ENCODE measurements at regions not wholly inside any gene's neighbourhood (a gene's known extent, or its start where the extent isn't known, plus 50 kb on each side); places are given as distances from the start of the nearest gene placed in this dataset.

DNA sequence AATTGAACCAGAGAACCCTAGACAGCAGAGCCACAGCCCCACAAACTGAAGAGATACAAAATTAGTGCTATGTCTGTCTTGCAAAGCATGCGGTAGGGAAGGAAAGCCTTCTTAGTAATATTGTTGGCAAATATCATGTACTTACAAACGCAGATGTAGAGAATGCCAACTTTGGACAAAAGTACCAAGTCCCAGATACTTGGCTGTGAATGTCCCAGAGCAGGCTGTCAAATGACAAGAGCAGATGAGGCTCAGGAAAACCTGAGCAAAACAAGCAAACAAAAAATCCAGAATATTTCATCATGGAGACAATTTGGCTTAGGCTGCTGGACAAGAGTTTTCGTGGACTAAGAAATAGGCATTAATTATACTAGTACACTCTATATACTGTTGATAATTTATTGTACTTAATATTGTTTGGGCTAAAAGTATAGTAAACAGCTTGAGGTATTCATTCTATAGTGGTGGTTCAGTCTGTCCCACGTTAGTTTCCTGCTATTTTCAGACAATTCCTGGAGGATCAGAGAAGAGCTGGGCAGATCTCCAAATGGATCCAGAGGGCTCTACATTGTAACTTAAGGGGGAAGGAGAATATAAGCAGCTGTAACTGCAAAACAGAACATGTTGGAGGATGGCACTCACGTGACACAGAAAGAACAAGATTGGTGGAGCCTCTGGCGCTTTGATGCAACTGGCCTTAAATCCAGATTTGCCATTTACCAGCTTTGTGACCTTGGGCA, 329.8 kb downstream of the ATP23 start:
- Histone ChIP-seq H3K36me3 (replicated peaks in 1 of 2; ENCODE audit: control insufficient read depth in 1 of 2, insufficient read depth in 2 of 2, low read length in 2 of 2) (no peaks in the 10 kb centered on the region), H3K27ac (ENCODE audit: low read depth in 1 of 2, low read length in 2 of 2) (no peak overlapping the region), H3K79me2 (ENCODE audit: insufficient read depth, low read length) (no peaks in the 10 kb centered on the region), H3K4me2 (replicated peaks; ENCODE audit: extremely low read depth, low read length, poor library complexity, severe bottlenecking) (no peak overlapping the region), H3K9ac (ENCODE audit: insufficient read depth, low read length, poor library complexity, severe bottlenecking) (no peak overlapping the region), H3K9me3 (replicated peaks in 1 of 2; ENCODE audit: control insufficient read depth in 1 of 2, insufficient read depth in 1 of 2, low read length in 2 of 2) (peaks cover 0 to under 1% of the 10 kb centered on the region in 2 donors), H3K4me3 (replicated peaks in 1 of 3; ENCODE audit: low read depth in 2 of 3, low read length in 3 of 3) (no peak overlapping the region), H3K27me3 (ENCODE audit: control insufficient read depth in 2 of 2, insufficient read depth in 2 of 2, low read length in 2 of 2) (no peaks in the 10 kb centered on the region), H4K20me1 (ENCODE audit: insufficient read depth, low read length) (no peaks in the 10 kb centered on the region), H2AFZ (ENCODE audit: insufficient read depth, low read depth, low read length, poor library complexity, severe bottlenecking) (no peak overlapping the region), H3K4me1 (ENCODE audit: control insufficient read depth in 1 of 2, insufficient read depth in 2 of 2, low read length in 2 of 2) (no peaks in the 10 kb centered on the region)
- TF ChIP-seq, protein P1, sequence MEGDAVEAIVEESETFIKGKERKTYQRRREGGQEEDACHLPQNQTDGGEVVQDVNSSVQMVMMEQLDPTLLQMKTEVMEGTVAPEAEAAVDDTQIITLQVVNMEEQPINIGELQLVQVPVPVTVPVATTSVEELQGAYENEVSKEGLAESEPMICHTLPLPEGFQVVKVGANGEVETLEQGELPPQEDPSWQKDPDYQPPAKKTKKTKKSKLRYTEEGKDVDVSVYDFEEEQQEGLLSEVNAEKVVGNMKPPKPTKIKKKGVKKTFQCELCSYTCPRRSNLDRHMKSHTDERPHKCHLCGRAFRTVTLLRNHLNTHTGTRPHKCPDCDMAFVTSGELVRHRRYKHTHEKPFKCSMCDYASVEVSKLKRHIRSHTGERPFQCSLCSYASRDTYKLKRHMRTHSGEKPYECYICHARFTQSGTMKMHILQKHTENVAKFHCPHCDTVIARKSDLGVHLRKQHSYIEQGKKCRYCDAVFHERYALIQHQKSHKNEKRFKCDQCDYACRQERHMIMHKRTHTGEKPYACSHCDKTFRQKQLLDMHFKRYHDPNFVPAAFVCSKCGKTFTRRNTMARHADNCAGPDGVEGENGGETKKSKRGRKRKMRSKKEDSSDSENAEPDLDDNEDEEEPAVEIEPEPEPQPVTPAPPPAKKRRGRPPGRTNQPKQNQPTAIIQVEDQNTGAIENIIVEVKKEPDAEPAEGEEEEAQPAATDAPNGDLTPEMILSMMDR (IDR thresholded peaks at IDR 0.05): no peak
- Mint-ChIP-seq H3K4me3 (no peak overlapping the region), H3K9me3 (peaks cover 0 to 7% (median 3%) of the 10 kb centered on the region in 7 donors), H3K27me3 (ENCODE audit: low read depth in 3 of 3) (peaks cover 0 to 2% (median 0%) of the 10 kb centered on the region in 3 donors), H3K36me3 (no peaks in the 10 kb centered on the region), H3K4me1 (no peaks in the 10 kb centered on the region), H3K27ac (no peak overlapping the region)
- no peak for DNase-seq
- intact Hi-C loops (cut with micrococcal nuclease): no loop called here
- WGBS (ENCODE audit: insufficient coverage): 89% methylated on average over 3 of the region's 6 CpGs

DNA sequence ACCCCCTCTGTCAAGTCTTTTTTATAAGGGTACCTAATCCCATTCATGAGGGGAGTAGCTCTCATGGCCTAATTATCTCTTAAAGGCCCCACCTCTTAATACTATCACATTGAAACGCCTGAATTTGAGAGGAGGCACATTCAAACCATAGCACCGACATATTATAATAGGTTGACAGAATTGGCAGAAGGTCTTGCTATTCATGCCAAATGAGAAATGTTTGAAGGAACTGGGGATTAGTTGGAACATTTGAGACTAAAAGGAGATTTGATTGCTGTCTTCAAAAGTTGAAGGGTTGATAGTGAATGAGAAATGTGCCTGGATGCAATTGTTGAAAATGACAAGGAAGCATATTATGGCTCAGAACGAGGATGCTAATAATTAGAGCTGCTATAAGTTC, 331.1 kb downstream of the ATP23 start:
- Mint-ChIP-seq H3K9me3 (peaks cover 4 to 14% (median 9%) of the 10 kb centered on the region in 7 donors), H3K4me3 (no peak overlapping the region), H3K27ac (no peak overlapping the region), H3K36me3 (no peaks in the 10 kb centered on the region), H3K27me3 (ENCODE audit: low read depth in 3 of 3) (peaks cover 0 to 2% (median 0%) of the 10 kb centered on the region in 3 donors), H3K4me1 (no peaks in the 10 kb centered on the region)
- no peak overlapping the region for H3K4me3 ChIP-seq (replicated peaks in 1 of 3; ENCODE audit: low read depth in 2 of 3, low read length in 3 of 3)
- intact Hi-C loops (cut with micrococcal nuclease): no loop called here
- H3K4me2 ChIP-seq (replicated peaks; ENCODE audit: extremely low read depth, low read length, poor library complexity, severe bottlenecking): no peak overlapping the region
- H3K9me3 ChIP-seq (replicated peaks in 1 of 2; ENCODE audit: control insufficient read depth in 1 of 2, insufficient read depth in 1 of 2, low read length in 2 of 2): peaks cover 7 to 8% of the 10 kb centered on the region in 2 donors
- no peaks in the 10 kb centered on the region for H4K20me1 ChIP-seq (ENCODE audit: insufficient read depth, low read length)
- H3K9ac ChIP-seq (ENCODE audit: insufficient read depth, low read length, poor library complexity, severe bottlenecking): no peak overlapping the region
- H2AFZ ChIP-seq (ENCODE audit: insufficient read depth, low read depth, low read length, poor library complexity, severe bottlenecking): no peak overlapping the region
- TF ChIP-seq, protein P1 (IDR thresholded peaks at IDR 0.05): no peak
- no peaks in the 10 kb centered on the region for H3K36me3 ChIP-seq (replicated peaks in 1 of 2; ENCODE audit: control insufficient read depth in 1 of 2, insufficient read depth in 2 of 2, low read length in 2 of 2)
- no peaks in the 10 kb centered on the region for H3K79me2 ChIP-seq (ENCODE audit: insufficient read depth, low read length)
- H3K4me1 ChIP-seq (ENCODE audit: control insufficient read depth in 1 of 2, insufficient read depth in 2 of 2, low read length in 2 of 2): no peaks in the 10 kb centered on the region
- WGBS (ENCODE audit: insufficient coverage): 40% methylated on average over 1 of the region's 3 CpGs
- DNase-seq: no peak
- no peaks in the 10 kb centered on the region for H3K27me3 ChIP-seq (ENCODE audit: control insufficient read depth in 2 of 2, insufficient read depth in 2 of 2, low read length in 2 of 2)
- no peak overlapping the region for H3K27ac ChIP-seq (ENCODE audit: low read depth in 1 of 2, low read length in 2 of 2)

Data from CD14-positive monocyte (primary cell).